AG04450 (cell line): ENCODE measurements at regions not wholly inside any gene's neighbourhood (a gene's known extent, or its start where the extent isn't known, plus 50 kb on each side); places are given as distances from the start of the nearest gene placed in this dataset.

ENCODE experiments used
- CTCF ChIA-PET: fragments of 300-600, 350-600 bp; formaldehyde crosslinking; extraction: SDS; loops from one replicate; lab custom pipeline; 2022; ENCODE audit warnings: antibody characterized with exemption, inconsistent platforms; lab: Charles Lee
- POLR2A ChIA-PET: fragments of 350-600 bp; formaldehyde crosslinking; extraction: SDS; loops from one replicate; lab custom pipeline; 2021; ENCODE audit warnings: antibody characterized with exemption, inconsistent platforms; lab: Yijun Ruan, JAX
- DNase-seq: peaks from one replicate; pipeline ENCODE4 v3.0.0-alpha.2; 2011; ENCODE audit warnings: low read depth, low spot score
- H3K27ac ChIP-seq: one replicate; pipeline ENCODE4 v1.5.1; 2012; ENCODE audit warnings: low read depth, low read length, control low read depth
- H3K27me3 ChIP-seq: one replicate; pipeline ENCODE4 v1.6.0; 2012; ENCODE audit warnings: low read length; ENCODE audit not compliant: control insufficient read depth, insufficient read depth
- H3K4me3 ChIP-seq: 2 replicates; pipeline ENCODE4 v1.5.1; 2011; ENCODE audit warnings: mild to moderate bottlenecking, low read depth, low read length, control low read depth
- H3K9me3 ChIP-seq: 2 replicates; pipeline ENCODE4 v1.5.1; 2012; ENCODE audit warnings: low read length; ENCODE audit not compliant: control insufficient read depth, insufficient read depth
- TF ChIP-seq, protein P1 (sequence below): IDR thresholded peaks from 2 replicates; pipeline ENCODE4 v1.5.1; 2011; ENCODE audit warnings: low read depth, low read length, control low read depth, inconsistent platforms

GRCh38 chr6:113052506-113052905 is 705.4 kb downstream of the RFPL4B start:
- CTCF ChIA-PET: no interaction called here
- DNase-seq: no peak
- POLR2A ChIA-PET: no interaction called here

GRCh38 chr6:113055061-113055460 is 707.9 kb downstream of the RFPL4B start:
- Histone ChIP-seq H3K27me3 (no peaks in the 10 kb centered on the region), H3K9me3 (no peaks in the 10 kb centered on the region), H3K27ac (no peak overlapping the region), H3K4me3 (no peak overlapping the region)
- CTCF ChIA-PET: no interaction called here
- POLR2A ChIA-PET: no interaction called here
- TF ChIP-seq, protein P1, sequence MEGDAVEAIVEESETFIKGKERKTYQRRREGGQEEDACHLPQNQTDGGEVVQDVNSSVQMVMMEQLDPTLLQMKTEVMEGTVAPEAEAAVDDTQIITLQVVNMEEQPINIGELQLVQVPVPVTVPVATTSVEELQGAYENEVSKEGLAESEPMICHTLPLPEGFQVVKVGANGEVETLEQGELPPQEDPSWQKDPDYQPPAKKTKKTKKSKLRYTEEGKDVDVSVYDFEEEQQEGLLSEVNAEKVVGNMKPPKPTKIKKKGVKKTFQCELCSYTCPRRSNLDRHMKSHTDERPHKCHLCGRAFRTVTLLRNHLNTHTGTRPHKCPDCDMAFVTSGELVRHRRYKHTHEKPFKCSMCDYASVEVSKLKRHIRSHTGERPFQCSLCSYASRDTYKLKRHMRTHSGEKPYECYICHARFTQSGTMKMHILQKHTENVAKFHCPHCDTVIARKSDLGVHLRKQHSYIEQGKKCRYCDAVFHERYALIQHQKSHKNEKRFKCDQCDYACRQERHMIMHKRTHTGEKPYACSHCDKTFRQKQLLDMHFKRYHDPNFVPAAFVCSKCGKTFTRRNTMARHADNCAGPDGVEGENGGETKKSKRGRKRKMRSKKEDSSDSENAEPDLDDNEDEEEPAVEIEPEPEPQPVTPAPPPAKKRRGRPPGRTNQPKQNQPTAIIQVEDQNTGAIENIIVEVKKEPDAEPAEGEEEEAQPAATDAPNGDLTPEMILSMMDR: no peak
- no peak for DNase-seq

More at GRCh38 chr6:113052506-113052905, 705.4 kb downstream of the RFPL4B start:
- no peaks in the 10 kb centered on the region for H3K9me3 ChIP-seq
- no peak overlapping the region for H3K27ac ChIP-seq
- no peak overlapping the region for H3K4me3 ChIP-seq
- TF ChIP-seq, protein P1: no peak
- no peaks in the 10 kb centered on the region for H3K27me3 ChIP-seq

GRCh38 chr6:113055998-113056397 is 708.9 kb downstream of the RFPL4B start:
- POLR2A ChIA-PET: no interaction called here
- no peak overlapping the region for H3K27ac ChIP-seq
- DNase-seq: no peak
- TF ChIP-seq, protein P1: no peak
- H3K4me3 ChIP-seq: no peak overlapping the region
- CTCF ChIA-PET: interaction anchor here (0.6 kb wide), 1 partner anchor 893 kb away, joined by 4 read pairs; no protein-coding TSS in a partner anchor
- H3K9me3 ChIP-seq: no peaks in the 10 kb centered on the region
- no peaks in the 10 kb centered on the region for H3K27me3 ChIP-seq

- H3K27me3 ChIP-seq: no peaks in the 10 kb centered on the region
- no peak overlapping the region for H3K27ac ChIP-seq
- TF ChIP-seq, protein P1: no peak
- DNase-seq: no peak
- no peak overlapping the region for H3K4me3 ChIP-seq
- CTCF ChIA-PET: no interaction called here
- H3K9me3 ChIP-seq: no peaks in the 10 kb centered on the region
- POLR2A ChIA-PET: no interaction called here
Measured at GRCh38 chr6:113057567-113058053, 710.5 kb downstream of the RFPL4B start.

DNA sequence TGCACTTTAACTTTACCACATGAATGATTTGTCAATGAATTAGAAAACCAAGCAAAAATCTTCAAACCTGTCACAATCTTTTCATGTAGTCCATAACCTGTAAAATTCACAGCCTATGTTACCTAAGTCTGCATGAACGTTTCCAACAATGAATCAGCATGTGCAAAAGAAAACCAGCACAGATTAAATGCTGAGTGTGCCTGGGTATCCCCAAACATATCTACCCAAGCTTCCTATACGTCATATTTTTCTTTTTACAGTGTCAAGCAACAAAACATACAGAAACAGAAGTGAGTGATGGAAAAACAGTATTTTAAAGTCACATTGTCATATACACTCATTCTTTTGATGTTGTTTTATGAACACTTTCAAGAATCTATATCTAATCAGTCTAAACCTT is 713.5 kb downstream of the RFPL4B start:
- TF ChIP-seq, protein P1: no peak
- POLR2A ChIA-PET: no interaction called here

More for the DNA sequence above, 713.5 kb downstream of the RFPL4B start:
- DNase-seq: no peak
- Histone ChIP-seq H3K9me3 (no peaks in the 10 kb centered on the region), H3K27ac (no peak overlapping the region), H3K4me3 (no peak overlapping the region), H3K27me3 (no peaks in the 10 kb centered on the region)
- CTCF ChIA-PET: interaction anchor here (1.0 kb wide), 1 partner anchor 819 kb away, joined by 3 read pairs; no protein-coding TSS in a partner anchor
